K562 (cell line): ENCODE measurements at regions not wholly inside any gene's neighbourhood (a gene's known extent, or its start where the extent isn't known, plus 50 kb on each side); places are given as distances from the start of the nearest gene placed in this dataset.

ENCODE experiments used
- ATAC-seq: fragments of 200-7000 bp; cut with Tn5 transposase; 3 replicates; pipeline ENCODE4 v1.9.1; 2020; ENCODE audit warnings: moderate library complexity
- BruUV-seq: library from RNA; stranded (reverse); fragments of 400-500 nt; replicated peaks from 2 replicates; lab custom pipeline; 2021; lab: Mats Ljungman, UMichigan
- CTCF ChIA-PET: fragments of 300-600 bp; formaldehyde crosslinking; extraction: SDS; loops from one replicate; lab custom pipeline; 2021; ENCODE audit warnings: low intra/inter-chr PET ratio; lab: Yijun Ruan, JAX
- POLR2A ChIA-PET: fragments of 300-600, 350-650 bp; sonication (Branson Sonifier 250); formaldehyde crosslinking; extraction: SDS; loops from one replicate; lab custom pipeline; 2021; ENCODE audit warnings: antibody characterized with exemption, inconsistent platforms; lab: Yijun Ruan, JAX
- DNase-seq, 4 experiments: peaks; one replicate each; pipeline versions ENCODE4 v3.0.0 to v3.0.0-alpha.2; 2011 to 2018; ENCODE audit warnings: low spot score in 3 of 4, mixed read lengths in 3 of 4; ENCODE audit errors: extremely low read depth in 1 of 4
- FAIRE-seq: peaks from 2 replicates; lab custom pipeline; 2011; peaks lifted over from hg19 to GRCh38; lab: Jason Lieb, UNC
- H2AFZ ChIP-seq: 2 replicates; pipeline ENCODE4 v1.6.0; 2011; ENCODE audit warnings: low read depth, low read length, control low read depth, inconsistent platforms
- H3K27ac ChIP-seq: fragments of 200-600 bp; 3 replicates; pipeline ENCODE4 v1.8.0; 2011; ENCODE audit warnings: low read depth, mild to moderate bottlenecking, control low read depth, inconsistent platforms, low read length, moderate library complexity, mixed read lengths; ENCODE audit errors: extremely low read depth
- H3K27me3 ChIP-seq, 2 experiments: fragments of 300-600 bp in 1 of 2; 2 replicates in 1 of 2; 3 replicates in 1 of 2; pipeline versions ENCODE4 v1.6.0 to v1.8.0; 2011; ENCODE audit warnings: inconsistent platforms in 2 of 2, low read length in 2 of 2, mild to moderate bottlenecking in 1 of 2, mixed read lengths in 1 of 2, moderate library complexity in 1 of 2; ENCODE audit not compliant: control insufficient read depth in 2 of 2, insufficient read depth in 2 of 2
- H3K36me3 ChIP-seq: fragments of 300-600 bp; 3 replicates; pipeline ENCODE4 v1.8.0; 2011; ENCODE audit warnings: mild to moderate bottlenecking, low read length, inconsistent platforms; ENCODE audit not compliant: control insufficient read depth, insufficient read depth
- H3K4me1 ChIP-seq, 2 experiments: fragments of 200-600 bp in 1 of 2; replicated peaks in 1 of 2; 2 replicates in 1 of 2; 3 replicates in 1 of 2; pipeline versions ENCODE4 v1.5.1 to v1.8.0; 2011; ENCODE audit warnings: inconsistent platforms in 2 of 2, low read length in 2 of 2, mild to moderate bottlenecking in 1 of 2, mixed read lengths in 1 of 2, moderate library complexity in 1 of 2; ENCODE audit not compliant: control insufficient read depth in 2 of 2, insufficient read depth in 2 of 2
- H3K4me2 ChIP-seq: 2 replicates; pipeline ENCODE4 v1.6.1; 2011; ENCODE audit warnings: low read length, control low read depth, inconsistent platforms, mixed read lengths; ENCODE audit not compliant: insufficient read depth
- H3K4me3 ChIP-seq: fragments of 200-600 bp; sonication (generic), shearing (Covaris generic); 2 replicates; pipeline ENCODE4 v1.5.1; 2016; ENCODE audit warnings: control low read depth, inconsistent platforms
- H3K79me2 ChIP-seq: fragments of 200-600 bp; 3 replicates; pipeline ENCODE4 v1.8.0; 2011; ENCODE audit warnings: low read length, inconsistent platforms; ENCODE audit not compliant: control insufficient read depth, insufficient read depth
- H3K9ac ChIP-seq, 2 experiments: 2 replicates each; pipeline versions ENCODE4 v1.6.0 to v1.6.1; 2011; ENCODE audit warnings: low read depth in 2 of 2, low read length in 2 of 2, control low read depth in 1 of 2, inconsistent platforms in 1 of 2, mild to moderate bottlenecking in 1 of 2, mixed read lengths in 1 of 2; ENCODE audit not compliant: insufficient read depth in 1 of 2
- H3K9me1 ChIP-seq: one replicate; pipeline ENCODE4 v1.6.0; 2011; ENCODE audit warnings: inconsistent platforms, mild to moderate bottlenecking, low read length, moderate library complexity; ENCODE audit not compliant: control insufficient read depth, insufficient read depth
- H3K9me3 ChIP-seq: replicated peaks from 2 replicates; pipeline ENCODE4 v1.5.1; 2011; ENCODE audit warnings: low read depth, low read length, inconsistent platforms; ENCODE audit not compliant: control insufficient read depth, insufficient read depth
- H4K20me1 ChIP-seq: replicated peaks from 2 replicates; pipeline ENCODE4 v1.6.1; 2011; ENCODE audit warnings: low read length, inconsistent platforms, mixed read lengths; ENCODE audit not compliant: control insufficient read depth, insufficient read depth
- CAMTA2 ChIP-seq: fragments of 250-450 bp; sonication (Bioruptor Pico); conservative IDR thresholded peaks from 2 replicates; pipeline ENCODE4 v1.5.1; 2022
- ESRRB ChIP-seq: fragments of 250-450 bp; sonication (Bioruptor Pico); IDR thresholded peaks from 2 replicates; pipeline ENCODE4 v1.5.0; 2020; ENCODE audit warnings: mild to moderate bottlenecking, moderate library complexity, borderline replicate concordance
- FOXA1 ChIP-seq: fragments of 450-650 bp; IDR thresholded peaks from 2 replicates; pipeline ENCODE4 v1.6.1; 2016; ENCODE audit warnings: mild to moderate bottlenecking, borderline replicate concordance
- FOXJ2 ChIP-seq: fragments of 200-800 bp; sonication (Bioruptor generic); IDR thresholded peaks from 2 replicates; pipeline ENCODE4 v1.6.1; 2016; ENCODE audit warnings: missing genetic modification characterization, missing compliant biosample characterization
- GATAD2B ChIP-seq: fragments of 450-650 bp; IDR thresholded peaks from 2 replicates; pipeline ENCODE4 v1.6.1; 2017; ENCODE audit warnings: mild to moderate bottlenecking, borderline replicate concordance
- HMG20B ChIP-seq: fragments of 250-450 bp; sonication (Bioruptor Pico); IDR thresholded peaks from 2 replicates; pipeline ENCODE4 v1.5.0; 2021; ENCODE audit warnings: mild to moderate bottlenecking
- RFX1 ChIP-seq: fragments of 450-650 bp; IDR thresholded peaks from 2 replicates; pipeline ENCODE4 v1.6.1; 2016; ENCODE audit warnings: mild to moderate bottlenecking, moderate library complexity
- SMARCC2 ChIP-seq: fragments of 450-650 bp; IDR thresholded peaks from 2 replicates; pipeline ENCODE4 v1.6.1; 2017; ENCODE audit warnings: antibody characterized with exemption, moderate library complexity, mild to moderate bottlenecking, low read depth
- YY1 ChIP-seq, 3 experiments: IDR thresholded peaks; 2 replicates each; pipeline ENCODE4 v1.6.1; 2011; ENCODE audit warnings: low read length in 2 of 3, mild to moderate bottlenecking in 2 of 3, moderate library complexity in 2 of 3, borderline replicate concordance in 1 of 3, control low read depth in 1 of 3, low read depth in 1 of 3; ENCODE audit not compliant: insufficient read depth in 3 of 3, insufficient replicate concordance in 2 of 3, control insufficient read depth in 1 of 3, insufficient read length in 1 of 3; ENCODE audit errors: extremely low read depth in 1 of 3
- ZBTB40 ChIP-seq, 2 experiments: fragments of 450-650 bp in 1 of 2; sonication (generic) in 1 of 2; formaldehyde crosslinking in 1 of 2; IDR thresholded peaks; 2 replicates each; pipeline versions ENCODE4 v1.7.1 to v1.9.0; 2016 to 2022; ENCODE audit warnings: inconsistent platforms in 1 of 2, mild to moderate bottlenecking in 1 of 2, missing genetic modification reagents in 1 of 2
- ZNF41 ChIP-seq: fragments of 250-450 bp; sonication (Bioruptor Pico); conservative IDR thresholded peaks from 2 replicates; pipeline ENCODE4 v1.4.0; 2020; ENCODE audit warnings: mild to moderate bottlenecking
- ZNF584 ChIP-seq: fragments of 200-800 bp; sonication (Bioruptor generic); IDR thresholded peaks from 2 replicates; pipeline ENCODE4 v1.6.1; 2016; ENCODE audit warnings: low read depth, mild to moderate bottlenecking, missing genetic modification characterization, missing compliant biosample characterization
- ZNF79 ChIP-seq: fragments of 250-450 bp; sonication (Bioruptor Pico); IDR thresholded peaks from 2 replicates; pipeline ENCODE4 v1.4.0; 2020; ENCODE audit warnings: low read depth, mild to moderate bottlenecking, moderate library complexity
- WGBS: fragments of 100-300 bp; shearing (Covaris generic); methylation state at CpG from one replicate; pipeline ENCODE4 v1.1.6; 2016; ENCODE audit warnings: low coverage, mixed read lengths; ENCODE audit not compliant: insufficient coverage; ENCODE audit errors: missing lambda C conversion rate; 5-methylcytosine and 5-hydroxymethylcytosine counted together
- in situ Hi-C: fragments of 300-500 bp; cut with MboI; formaldehyde crosslinking; loops from 4 replicates; pipeline ENCODE4 v1.15.0; 2018; ENCODE audit warnings: inconsistent platforms, mixed read lengths
- intact Hi-C: fragments of 100-400 bp; cut with micrococcal nuclease; formaldehyde crosslinking; loops from 2 replicates; pipeline ENCODE4 v1.14.2; 2022

- H3K4me2 ChIP-seq: no peak overlapping the region
- H3K36me3 ChIP-seq: no peaks in the 10 kb centered on the region
- ATAC-seq (no peak), DNase-seq (no peak), FAIRE-seq (no peak)
- no peak overlapping the region for H2AFZ ChIP-seq
- no peak overlapping the region for H3K9ac ChIP-seq
- intact Hi-C loops: no loop called here
- BruUV-seq: no TSS peak
- WGBS: 6% methylated on average over 1 of the region's 1 CpG
- in situ Hi-C loops: no loop called here
- no peaks in the 10 kb centered on the region for H3K79me2 ChIP-seq
- ChIA-PET POLR2A (no interaction called here), CTCF (no interaction called here)
- H3K27ac ChIP-seq: no peak overlapping the region
- no peaks in the 10 kb centered on the region for H3K9me3 ChIP-seq
- no peaks in the 10 kb centered on the region for H4K20me1 ChIP-seq
- H3K4me3 ChIP-seq: no peak overlapping the region
- no peaks in the 10 kb centered on the region for H3K4me1 ChIP-seq
- H3K9me1 ChIP-seq: no peaks in the 10 kb centered on the region
- no peaks in the 10 kb centered on the region for H3K27me3 ChIP-seq
- no peak for TF ChIP-seq ESRRB (CRISPR knock-in tag)
- TF ChIP-seq ZNF41 (CRISPR knock-in tag): no peak
- TF ChIP-seq FOXJ2 (tag): no peak
- no peak for TF ChIP-seq ZBTB40 (IDR thresholded peaks at IDR 0.05)
- no peak for TF ChIP-seq ZBTB40 (CRISPR knock-in tag; IDR thresholded peaks at IDR 0.05)
- TF ChIP-seq GATAD2B: no peak
- TF ChIP-seq HMG20B: no peak
- no peak for TF ChIP-seq ZNF79 (CRISPR knock-in tag)
- TF ChIP-seq FOXA1: no peak
- TF ChIP-seq YY1 (IDR thresholded peaks at IDR 0.05; ENCODE audit: borderline replicate concordance in 1 of 3, control insufficient read depth in 1 of 3, extremely low read depth in 1 of 3, insufficient read depth in 3 of 3, insufficient read length in 1 of 3, insufficient replicate concordance in 2 of 3, low read depth in 1 of 3, low read length in 2 of 3): no peak
- no peak for TF ChIP-seq SMARCC2
- no peak for TF ChIP-seq RFX1
- TF ChIP-seq CAMTA2: no peak
- no peak for TF ChIP-seq ZNF584 (CRISPR knock-in tag)
Observed at GRCh38 chr4:127311371-127311770, 321.4 kb upstream of the INTU start.
